Keratinocyte (primary cell): ENCODE measurements at regions not wholly inside any gene's neighbourhood (a gene's known extent, or its start where the extent isn't known, plus 50 kb on each side); places are given as distances from the start of the nearest gene placed in this dataset.

Experiments used
- DNase-seq: peaks from one replicate; pipeline ENCODE4 v3.0.0-alpha.2; 2011; ENCODE audit warnings: low read depth, missing footprints, low spot score
- FAIRE-seq: peaks from 2 replicates; lab custom pipeline; 2011; peaks lifted over from hg19 to GRCh38; lab: Jason Lieb, UNC
- H2AFZ ChIP-seq: 2 replicates; pipeline ENCODE4 v1.6.0; 2012; ENCODE audit warnings: low read length, control low read depth, inconsistent platforms; ENCODE audit not compliant: control insufficient read depth
- H3K27ac ChIP-seq: 2 replicates; pipeline ENCODE4 v1.5.1; 2011; ENCODE audit warnings: low read length; ENCODE audit not compliant: control insufficient read depth, insufficient read depth
- H3K27me3 ChIP-seq: 3 replicates; pipeline ENCODE4 v1.6.0; 2011; ENCODE audit warnings: low read length; ENCODE audit not compliant: control insufficient read depth, insufficient read depth; ENCODE audit errors: extremely low read depth
- H3K36me3 ChIP-seq, 2 experiments: 2 replicates in 1 of 2; 3 replicates in 1 of 2; pipeline ENCODE4 v1.5.1; 2011; ENCODE audit warnings: low read length in 2 of 2, mild to moderate bottlenecking in 1 of 2; ENCODE audit not compliant: control insufficient read depth in 2 of 2, insufficient read depth in 2 of 2; ENCODE audit errors: extremely low read depth in 1 of 2
- H3K4me1 ChIP-seq: 3 replicates; pipeline ENCODE4 v1.5.1; 2011; ENCODE audit warnings: low read length; ENCODE audit not compliant: control insufficient read depth, insufficient read depth; ENCODE audit errors: extremely low read depth
- H3K4me2 ChIP-seq: 3 replicates; pipeline ENCODE4 v1.6.0; 2011; ENCODE audit warnings: low read depth, low read length; ENCODE audit not compliant: control insufficient read depth, insufficient read depth; ENCODE audit errors: extremely low read depth
- H3K4me3 ChIP-seq, 3 experiments: fragments of 200-600 bp in 1 of 3; sonication (generic) in 1 of 3; 2 replicates in 2 of 3; 3 replicates in 1 of 3; pipeline ENCODE4 v1.5.1; 2011 to 2016; ENCODE audit warnings: low read length in 3 of 3, mild to moderate bottlenecking in 3 of 3, control low read depth in 2 of 3, inconsistent platforms in 1 of 3, low read depth in 1 of 3, mixed read lengths in 1 of 3, mixed run types in 1 of 3, moderate library complexity in 1 of 3; ENCODE audit not compliant: control insufficient read depth in 2 of 3, insufficient read depth in 2 of 3; ENCODE audit errors: extremely low read depth in 1 of 3
- H3K79me2 ChIP-seq: 2 replicates; pipeline ENCODE4 v1.6.0; 2012; ENCODE audit warnings: low read length; ENCODE audit not compliant: control insufficient read depth, insufficient read depth
- H3K9ac ChIP-seq: 3 replicates; pipeline ENCODE4 v1.6.0; 2011; ENCODE audit warnings: low read length; ENCODE audit not compliant: control insufficient read depth, insufficient read depth; ENCODE audit errors: extremely low read depth
- H3K9me1 ChIP-seq: 3 replicates; pipeline ENCODE4 v1.6.0; 2011; ENCODE audit warnings: low read length; ENCODE audit not compliant: control insufficient read depth, insufficient read depth; ENCODE audit errors: extremely low read depth
- H3K9me3 ChIP-seq: 2 replicates; pipeline ENCODE4 v1.5.1; 2012; ENCODE audit warnings: low read depth, low read length; ENCODE audit not compliant: control insufficient read depth
- H4K20me1 ChIP-seq: 3 replicates; pipeline ENCODE4 v1.6.0; 2011; ENCODE audit warnings: low read length; ENCODE audit not compliant: control insufficient read depth, insufficient read depth; ENCODE audit errors: extremely low read depth
- CTCF ChIP-seq, 3 experiments: IDR thresholded peaks in 1 of 3; conservative IDR thresholded peaks in 1 of 3; optimal IDR thresholded peaks in 1 of 3; 2 replicates in 2 of 3; 3 replicates in 1 of 3; pipeline versions ENCODE3 to v1.5.1; 2011; ENCODE audit warnings: low read length in 3 of 3, mild to moderate bottlenecking in 3 of 3, moderate library complexity in 2 of 3, control low read depth in 1 of 3, inconsistent platforms in 1 of 3; ENCODE audit not compliant: insufficient read depth in 2 of 3; ENCODE audit errors: extremely low read depth in 1 of 3
- EZH2 ChIP-seq: IDR thresholded peaks from one replicate; pipeline ENCODE4 v1.6.1; 2012; ENCODE audit warnings: inconsistent platforms, mild to moderate bottlenecking, low read length, moderate library complexity
- dilution Hi-C: fragments of 300-500 bp; cut with MboI; formaldehyde crosslinking; loops from one replicate; pipeline ENCODE4 v1.7.0; 2020; ENCODE audit warnings: low sequenced_read_pairs; ENCODE audit not compliant: extremely low pct_ligation_motif_present

DNA sequence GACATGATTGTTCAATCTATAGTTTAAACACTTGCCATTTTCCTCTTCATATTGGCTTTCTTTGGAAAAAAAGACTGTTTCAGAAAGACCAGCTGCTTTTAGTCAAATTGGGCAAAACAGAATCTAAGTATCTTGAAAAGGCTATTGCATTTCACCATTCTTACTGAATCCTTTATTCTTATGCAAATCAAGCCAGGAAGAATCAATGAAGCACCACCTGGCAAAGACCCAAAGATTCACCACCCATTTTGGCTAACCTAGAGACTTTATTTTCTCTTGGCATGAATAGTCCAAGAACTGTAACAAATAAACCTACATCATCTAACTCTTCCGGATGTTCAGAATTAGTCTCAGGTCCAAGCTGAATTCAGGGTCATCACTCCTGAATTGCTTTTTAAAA lies 71.3 kb upstream of the EYA4 start:
- TF ChIP-seq EZH2 (no peak), CTCF (optimal IDR thresholded peaks at IDR 0.05 in 1 of 3, IDR thresholded peaks at IDR 0.05 in 1 of 3, conservative IDR thresholded peaks at IDR 0.05 in 1 of 3; ENCODE audit: extremely low read depth in 1 of 3, insufficient read depth in 2 of 3, low read length in 3 of 3) (no peak)
- no peaks in the 10 kb centered on the region for H3K27me3 ChIP-seq
- H3K27ac ChIP-seq = no peak overlapping the region
- no peak overlapping the region for H3K9ac ChIP-seq
- H3K9me1 ChIP-seq = no peaks in the 10 kb centered on the region
- H3K9me3 ChIP-seq = no peaks in the 10 kb centered on the region
- H3K36me3 ChIP-seq = no peaks in the 10 kb centered on the region
- H3K4me3 ChIP-seq = no peak overlapping the region
- H3K4me2 ChIP-seq = no peak overlapping the region
- H3K4me1 ChIP-seq = no peaks in the 10 kb centered on the region
- H3K79me2 ChIP-seq = no peaks in the 10 kb centered on the region
- dilution Hi-C loops = no loop called here
- no peaks in the 10 kb centered on the region for H4K20me1 ChIP-seq
- FAIRE-seq (no peak), DNase-seq (no peak)
- H2AFZ ChIP-seq = no peak overlapping the region

- no peak for DNase-seq
- TF ChIP-seq EZH2 = no peak
- no peak for TF ChIP-seq CTCF (optimal IDR thresholded peaks at IDR 0.05 in 1 of 3, IDR thresholded peaks at IDR 0.05 in 1 of 3, conservative IDR thresholded peaks at IDR 0.05 in 1 of 3; ENCODE audit: extremely low read depth in 1 of 3, insufficient read depth in 2 of 3, low read length in 3 of 3)
- no peaks in the 10 kb centered on the region for H3K79me2 ChIP-seq
- no peak overlapping the region for H3K4me2 ChIP-seq
- H3K36me3 ChIP-seq = no peaks in the 10 kb centered on the region
- H3K9ac ChIP-seq = no peak overlapping the region
- dilution Hi-C loops = no loop called here
- FAIRE-seq = no peak
- no peaks in the 10 kb centered on the region for H3K9me1 ChIP-seq
- H3K4me1 ChIP-seq = no peaks in the 10 kb centered on the region
- no peak overlapping the region for H2AFZ ChIP-seq
- H3K4me3 ChIP-seq = no peak overlapping the region
- H4K20me1 ChIP-seq = no peaks in the 10 kb centered on the region
- H3K9me3 ChIP-seq = no peaks in the 10 kb centered on the region
- no peak overlapping the region for H3K27ac ChIP-seq
- H3K27me3 ChIP-seq = no peaks in the 10 kb centered on the region
Observed at GRCh38 chr6:133170602-133171001, 70.6 kb upstream of the EYA4 start.
